Retinal pigment epithelial cell (primary cell): ENCODE measurements at regions not wholly inside any gene's neighbourhood (a gene's known extent, or its start where the extent isn't known, plus 50 kb on each side); places are given as distances from the start of the nearest gene placed in this dataset.

Experiments
- DNase-seq: peaks from one replicate; pipeline ENCODE4 v3.0.0-alpha.2; 2010; ENCODE audit warnings: low read depth
- H3K4me3 ChIP-seq: 2 replicates; pipeline ENCODE4 v1.5.1; 2011; ENCODE audit warnings: mild to moderate bottlenecking, low read length, control low read depth, moderate library complexity
- TF ChIP-seq, protein P1 (sequence below): conservative IDR thresholded peaks from 2 replicates; pipeline ENCODE4 v1.5.1; 2011; ENCODE audit warnings: low read depth, low read length, control low read depth, inconsistent platforms

DNA sequence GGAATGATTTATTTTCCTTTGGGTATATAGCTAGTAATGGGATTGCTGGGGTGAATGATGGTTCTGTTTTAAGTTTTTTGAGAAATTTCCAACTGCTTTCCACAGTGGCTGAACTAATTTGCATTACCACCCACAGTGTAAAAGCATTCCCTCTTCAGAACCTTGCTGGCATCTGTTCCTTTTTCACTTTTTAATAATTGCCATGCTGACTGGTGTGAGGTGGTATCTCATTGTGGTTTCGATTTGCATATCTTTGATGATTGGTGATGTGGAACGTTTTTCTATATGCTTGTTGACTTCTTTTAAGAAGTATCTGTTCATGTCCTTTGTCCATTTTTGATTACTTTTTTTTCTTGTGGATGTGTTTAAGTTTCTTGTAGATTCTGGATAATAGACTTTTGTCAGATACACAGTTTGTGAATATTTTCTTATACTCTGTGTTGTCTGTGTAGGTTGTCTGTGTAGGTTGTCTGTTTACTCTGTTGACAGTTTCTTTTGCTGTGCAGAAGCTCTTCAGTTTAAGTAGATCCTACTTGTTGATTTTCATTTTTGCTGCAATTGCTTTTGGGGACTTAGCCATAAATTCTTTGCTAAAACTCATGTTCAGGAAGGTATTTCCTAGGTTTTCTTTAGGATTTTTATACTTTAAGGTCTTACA lies 291.8 kb upstream of the DDI1 start:
- TF ChIP-seq, protein P1, sequence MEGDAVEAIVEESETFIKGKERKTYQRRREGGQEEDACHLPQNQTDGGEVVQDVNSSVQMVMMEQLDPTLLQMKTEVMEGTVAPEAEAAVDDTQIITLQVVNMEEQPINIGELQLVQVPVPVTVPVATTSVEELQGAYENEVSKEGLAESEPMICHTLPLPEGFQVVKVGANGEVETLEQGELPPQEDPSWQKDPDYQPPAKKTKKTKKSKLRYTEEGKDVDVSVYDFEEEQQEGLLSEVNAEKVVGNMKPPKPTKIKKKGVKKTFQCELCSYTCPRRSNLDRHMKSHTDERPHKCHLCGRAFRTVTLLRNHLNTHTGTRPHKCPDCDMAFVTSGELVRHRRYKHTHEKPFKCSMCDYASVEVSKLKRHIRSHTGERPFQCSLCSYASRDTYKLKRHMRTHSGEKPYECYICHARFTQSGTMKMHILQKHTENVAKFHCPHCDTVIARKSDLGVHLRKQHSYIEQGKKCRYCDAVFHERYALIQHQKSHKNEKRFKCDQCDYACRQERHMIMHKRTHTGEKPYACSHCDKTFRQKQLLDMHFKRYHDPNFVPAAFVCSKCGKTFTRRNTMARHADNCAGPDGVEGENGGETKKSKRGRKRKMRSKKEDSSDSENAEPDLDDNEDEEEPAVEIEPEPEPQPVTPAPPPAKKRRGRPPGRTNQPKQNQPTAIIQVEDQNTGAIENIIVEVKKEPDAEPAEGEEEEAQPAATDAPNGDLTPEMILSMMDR: no peak
- DNase-seq: no peak
- no peak overlapping the region for H3K4me3 ChIP-seq

DNA sequence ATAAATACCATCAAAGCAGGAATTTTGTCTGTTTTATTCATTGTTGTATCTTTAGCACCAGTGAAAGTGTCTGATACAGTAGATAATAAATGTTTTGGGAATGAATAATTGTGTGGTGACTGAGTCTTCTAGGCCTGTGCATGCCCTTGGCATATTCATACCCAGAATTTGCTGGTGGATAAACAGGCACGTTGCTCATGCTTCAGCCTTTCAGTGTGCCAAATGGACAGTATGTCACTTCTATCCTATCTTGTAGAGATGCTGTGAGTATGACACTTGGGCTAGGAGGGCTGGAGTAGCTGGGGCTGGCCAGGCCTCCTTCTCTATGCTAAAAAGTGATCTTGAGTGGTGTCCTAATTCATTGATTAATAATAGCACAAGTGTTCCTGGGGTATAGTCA lies 287.3 kb upstream of the DDI1 start:
- no peak overlapping the region for H3K4me3 ChIP-seq
- DNase-seq: no peak
- TF ChIP-seq, protein P1: no peak

DNA sequence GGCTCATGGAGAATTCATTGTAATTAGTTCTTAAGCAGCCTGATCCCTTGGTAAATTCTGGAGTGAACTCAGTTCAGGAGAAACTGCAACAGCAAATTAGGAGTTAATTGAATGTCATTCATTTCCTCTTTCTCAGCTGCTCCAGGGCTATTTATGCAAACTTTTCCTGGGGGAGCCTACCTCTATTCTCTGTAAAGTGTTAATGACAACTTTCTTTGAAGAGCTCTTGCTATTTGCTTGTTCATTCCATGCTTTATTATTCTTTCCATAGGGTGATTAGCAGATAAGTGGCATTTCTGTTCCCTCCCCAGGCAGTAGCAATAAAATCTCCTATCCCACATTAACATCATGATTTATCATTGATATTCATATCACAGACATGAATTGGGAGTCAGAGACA lies 267.6 kb upstream of the DDI1 start:
- no peak for DNase-seq

DNA sequence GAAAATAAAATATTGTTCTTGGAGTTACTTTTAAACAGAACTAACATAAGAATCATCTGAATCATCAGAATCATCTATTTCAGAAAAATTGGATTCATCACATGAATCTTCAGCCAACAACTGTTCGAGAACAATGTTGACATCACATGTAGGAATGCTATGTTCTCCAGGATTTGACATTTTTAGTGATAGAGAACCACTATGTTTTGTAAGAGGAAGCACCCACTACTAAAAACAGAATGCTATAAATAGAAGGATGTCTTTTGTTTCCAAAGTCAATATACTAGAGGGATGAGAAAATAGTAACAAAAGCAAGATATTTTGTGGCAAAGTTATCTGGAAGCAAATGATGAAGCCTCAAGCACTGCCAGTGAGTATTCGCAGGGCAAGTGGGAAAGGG lies 263.4 kb upstream of the DDI1 start:
- TF ChIP-seq, protein P1: no peak
- no peak overlapping the region for H3K4me3 ChIP-seq
- no peak for DNase-seq

More for the DNA sequence above, 267.6 kb upstream of the DDI1 start:
- H3K4me3 ChIP-seq: no peak overlapping the region
- TF ChIP-seq, protein P1: no peak

DNA sequence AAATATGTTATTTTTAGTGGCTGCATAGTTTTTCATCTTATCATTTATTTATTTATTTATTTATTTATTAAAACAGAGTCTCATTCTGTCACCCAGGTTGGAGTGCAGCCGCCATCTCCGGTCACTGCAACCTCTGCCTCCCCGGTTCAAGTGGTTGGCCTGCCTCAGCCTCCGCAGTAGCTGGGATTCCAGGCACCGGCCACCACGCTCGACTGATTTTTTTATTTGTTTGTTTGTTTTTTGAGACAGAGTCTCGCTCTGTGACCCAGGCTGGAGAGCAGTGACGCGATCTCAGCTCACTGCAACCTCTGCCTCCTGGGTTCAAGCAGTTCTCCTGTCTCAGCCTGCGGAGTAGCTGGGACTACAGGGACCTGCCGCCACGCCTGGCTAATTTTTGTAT lies 262.9 kb upstream of the DDI1 start:
- TF ChIP-seq, protein P1: no peak
- no peak for DNase-seq
- no peak overlapping the region for H3K4me3 ChIP-seq

DNA sequence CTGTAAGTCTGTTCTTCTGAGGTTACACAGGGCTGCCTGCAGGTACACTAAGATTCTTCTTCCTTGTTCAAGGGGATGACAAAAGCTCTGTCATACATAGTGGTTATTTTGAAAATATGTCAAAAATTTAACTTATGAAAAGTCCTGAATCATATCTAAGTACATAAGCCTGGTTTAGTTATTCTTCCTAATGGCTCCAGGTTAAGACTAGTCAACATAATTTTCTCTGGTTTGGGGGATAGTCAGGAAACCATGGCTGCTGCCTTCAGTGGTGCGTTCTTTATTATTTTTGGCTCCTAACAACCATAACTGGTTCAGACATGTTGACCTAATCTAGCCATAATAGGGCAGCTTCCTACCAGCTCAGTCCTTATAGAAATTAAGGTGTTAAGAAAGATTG lies 257.4 kb upstream of the DDI1 start:
- TF ChIP-seq, protein P1: no peak
- DNase-seq: no peak
- no peak overlapping the region for H3K4me3 ChIP-seq

DNA sequence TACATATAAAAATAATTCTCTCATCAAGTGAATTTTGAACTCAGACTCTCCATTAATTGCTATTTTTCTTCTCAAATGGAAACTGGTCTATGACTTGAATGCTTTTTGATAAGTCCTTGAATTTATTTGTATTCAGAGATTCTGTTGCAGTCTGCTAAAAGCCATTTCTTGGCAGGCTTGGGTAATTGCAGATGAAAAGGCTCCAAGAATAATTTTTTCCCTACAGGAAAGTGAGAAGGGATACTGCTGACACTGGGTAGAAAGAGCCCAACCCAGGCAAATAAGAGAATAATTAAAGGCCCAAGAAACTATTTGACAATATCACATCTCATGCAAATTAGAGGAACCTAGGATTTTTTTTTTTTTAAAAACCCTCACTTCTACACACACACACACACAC lies 246.5 kb upstream of the DDI1 start:
- no peak for DNase-seq

More for the DNA sequence above, 246.5 kb upstream of the DDI1 start:
- H3K4me3 ChIP-seq: no peak overlapping the region
- TF ChIP-seq, protein P1: no peak
